Adrenal gland (tissue), 5 donors: ENCODE measurements at regions not wholly inside any gene's neighbourhood (a gene's known extent, or its start where the extent isn't known, plus 50 kb on each side); places are given as distances from the start of the nearest gene placed in this dataset.

Experiments
- CTCF ChIP-seq, 6 experiments: fragments of 450-650 bp in 4 of 6; fragments of 200-600 bp in 2 of 6; sonication (generic) in 1 of 6; IDR thresholded peaks; 1 replicate in 5 of 6; 2 replicates in 1 of 6; pipeline versions ENCODE4 v1.5.1 to v1.8.0; 2016 to 2021; ENCODE audit warnings: antibody characterized with exemption in 6 of 6, mild to moderate bottlenecking in 2 of 6, moderate library complexity in 1 of 6
- POLR2A ChIP-seq, 2 donors: fragments of 450-650 bp; IDR thresholded peaks; one replicate each; pipeline ENCODE4 v1.6.1; 2017; ENCODE audit warnings: antibody characterized with exemption in 2 of 2, mild to moderate bottlenecking in 2 of 2, moderate library complexity in 1 of 2
- donor health status: DM: no; HTN: no; CAD: no.

GRCh38 chr4:132384709-132385108, 764.4 kb upstream of the PCDH10 start:
- TF ChIP-seq CTCF (IDR thresholded peaks at IDR 0.05) (no peak), POLR2A (IDR thresholded peaks at IDR 0.05) (no peak)
